ENCODE measurements at regions not wholly inside any gene's neighbourhood (a gene's known extent, or its start where the extent isn't known, plus 50 kb on each side); places are given as distances from the start of the nearest gene placed in this dataset.

DNA sequence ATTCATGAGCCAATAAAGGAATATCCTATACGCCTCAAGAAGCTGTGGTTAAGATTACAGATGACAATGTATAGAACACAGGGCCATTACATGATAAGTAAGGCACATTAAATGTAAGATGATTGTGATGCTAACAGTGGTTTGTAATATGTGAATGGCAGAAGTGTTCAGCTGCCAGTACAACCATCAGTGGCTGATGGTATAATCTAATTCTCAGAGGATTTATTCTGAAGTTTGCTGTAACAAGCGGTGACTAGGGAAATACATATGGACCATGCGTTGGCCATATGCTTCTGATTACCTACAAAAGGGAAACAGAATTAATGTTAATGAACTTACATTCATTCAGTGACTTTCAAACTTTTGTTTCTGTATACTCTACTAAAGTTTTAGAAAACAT is 750.8 kb upstream of the KLHL29 start:
- H3K4me3 ChIP-seq (ENCODE audit: low read length in 2 of 2): no peak overlapping the region
- H3K4me1 ChIP-seq (ENCODE audit: control insufficient read depth in 1 of 2, insufficient read depth in 2 of 2, low read length in 2 of 2): no peaks in the 10 kb centered on the region
- no peak overlapping the region for H3K27ac ChIP-seq (ENCODE audit: low read depth in 1 of 2, low read length in 2 of 2)
- intact Hi-C loops (cut with DNase I): no loop called here
- 73 to 74% methylated on average over 3 of the region's 3 CpGs for WGBS, 2 donors
- no peaks in the 10 kb centered on the region for H3K27me3 ChIP-seq (ENCODE audit: control insufficient read depth in 1 of 2, insufficient read depth in 2 of 2, low read length in 1 of 2)
- no peaks in the 10 kb centered on the region for H3K36me3 ChIP-seq (ENCODE audit: control insufficient read depth in 1 of 2, insufficient read depth in 2 of 2, low read length in 1 of 2)
- ATAC-seq (ENCODE audit: low FRiP score) (no peak), DNase-seq (no peak)
- no peaks in the 10 kb centered on the region for H3K9me3 ChIP-seq (ENCODE audit: control insufficient read depth, low read length)

DNA sequence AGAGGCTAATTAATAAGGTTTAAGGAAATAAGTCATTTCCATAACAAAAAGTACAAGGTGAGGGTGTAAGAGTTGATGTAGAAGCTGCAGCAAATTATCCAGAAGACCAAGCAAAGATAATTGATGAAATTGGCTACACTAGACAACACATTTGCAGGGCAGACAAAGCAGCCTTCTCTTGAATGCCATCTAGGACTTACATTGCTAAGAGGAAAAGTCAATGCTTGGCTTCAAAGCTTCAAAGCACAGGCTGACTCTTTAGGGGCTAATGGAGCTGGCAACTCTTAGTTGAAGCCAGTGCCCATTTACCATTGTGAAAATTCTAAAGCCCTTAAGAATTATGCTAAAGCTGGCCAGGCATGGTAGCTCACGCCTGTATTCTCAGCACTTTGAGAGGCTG is 728.6 kb upstream of the KLHL29 start:
- 70 to 75% methylated on average over 1 of the region's 1 CpG for WGBS, 2 donors
- ATAC-seq (ENCODE audit: low FRiP score): no peak

GRCh38 chr2:22673529-22673928 is 711.5 kb upstream of the KLHL29 start:
- 80 to 87% methylated on average over 6 of the region's 6 CpGs for WGBS, 2 donors
- Histone ChIP-seq H3K4me3 (ENCODE audit: low read length in 2 of 2) (no peak overlapping the region), H3K27ac (ENCODE audit: low read depth in 1 of 2, low read length in 2 of 2) (no peak overlapping the region), H3K27me3 (ENCODE audit: control insufficient read depth in 1 of 2, insufficient read depth in 2 of 2, low read length in 1 of 2) (no peaks in the 10 kb centered on the region), H3K36me3 (ENCODE audit: control insufficient read depth in 1 of 2, insufficient read depth in 2 of 2, low read length in 1 of 2) (no peaks in the 10 kb centered on the region), H3K9me3 (ENCODE audit: control insufficient read depth, low read length) (no peaks in the 10 kb centered on the region), H3K4me1 (ENCODE audit: control insufficient read depth in 1 of 2, insufficient read depth in 2 of 2, low read length in 2 of 2) (no peaks in the 10 kb centered on the region)
- intact Hi-C loops (cut with DNase I): no loop called here
- ATAC-seq (ENCODE audit: low FRiP score) (no peak), DNase-seq (no peak)

More for the DNA sequence above, 728.6 kb upstream of the KLHL29 start:
- H3K27ac ChIP-seq (ENCODE audit: low read depth in 1 of 2, low read length in 2 of 2): no peak overlapping the region
- H3K4me3 ChIP-seq (ENCODE audit: low read length in 2 of 2): no peak overlapping the region
- no peak for DNase-seq
- H3K27me3 ChIP-seq (ENCODE audit: control insufficient read depth in 1 of 2, insufficient read depth in 2 of 2, low read length in 1 of 2): no peaks in the 10 kb centered on the region
- no peaks in the 10 kb centered on the region for H3K36me3 ChIP-seq (ENCODE audit: control insufficient read depth in 1 of 2, insufficient read depth in 2 of 2, low read length in 1 of 2)
- H3K9me3 ChIP-seq (ENCODE audit: control insufficient read depth, low read length): peaks cover 1% of the 10 kb centered on the region
- intact Hi-C loops (cut with DNase I): no loop called here
- no peaks in the 10 kb centered on the region for H3K4me1 ChIP-seq (ENCODE audit: control insufficient read depth in 1 of 2, insufficient read depth in 2 of 2, low read length in 2 of 2)

- intact Hi-C loops (cut with DNase I): no loop called here
- no peaks in the 10 kb centered on the region for H3K9me3 ChIP-seq (ENCODE audit: control insufficient read depth, low read length)
- DNase-seq (no peak), ATAC-seq (ENCODE audit: low FRiP score) (no peak)
- H3K4me3 ChIP-seq (ENCODE audit: low read length in 2 of 2): no peak overlapping the region
- H3K36me3 ChIP-seq (ENCODE audit: control insufficient read depth in 1 of 2, insufficient read depth in 2 of 2, low read length in 1 of 2): no peaks in the 10 kb centered on the region
- H3K27me3 ChIP-seq (ENCODE audit: control insufficient read depth in 1 of 2, insufficient read depth in 2 of 2, low read length in 1 of 2): no peaks in the 10 kb centered on the region
- 31 to 33% methylated on average over 1 of the region's 1 CpG for WGBS, 2 donors
- H3K27ac ChIP-seq (ENCODE audit: low read depth in 1 of 2, low read length in 2 of 2): no peak overlapping the region
- no peaks in the 10 kb centered on the region for H3K4me1 ChIP-seq (ENCODE audit: control insufficient read depth in 1 of 2, insufficient read depth in 2 of 2, low read length in 2 of 2)
Observed at GRCh38 chr2:22683914-22684313, 701.1 kb upstream of the KLHL29 start.

DNA sequence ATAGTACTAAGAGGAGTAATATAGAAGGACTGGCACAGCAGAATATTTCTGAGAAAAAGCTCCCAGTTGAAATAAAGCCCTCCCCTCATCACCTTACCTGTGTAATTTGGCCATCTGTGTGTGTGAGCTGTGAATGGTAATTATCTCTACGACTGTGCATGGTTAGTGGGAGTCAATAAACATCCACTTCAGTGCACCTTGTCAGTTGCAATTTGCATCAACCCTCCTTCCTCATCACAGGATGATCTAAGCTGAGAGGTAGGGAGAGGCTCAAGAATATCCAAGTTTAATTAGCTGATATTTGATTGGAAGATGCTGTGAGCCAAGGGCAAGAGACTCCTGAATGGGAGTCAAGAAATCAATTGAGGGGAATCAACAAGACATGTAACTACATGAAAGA is 694.9 kb upstream of the KLHL29 start:
- intact Hi-C loops (cut with DNase I): no loop called here
- Histone ChIP-seq H3K9me3 (ENCODE audit: control insufficient read depth, low read length) (peaks cover 1% of the 10 kb centered on the region), H3K36me3 (ENCODE audit: control insufficient read depth in 1 of 2, insufficient read depth in 2 of 2, low read length in 1 of 2) (no peaks in the 10 kb centered on the region), H3K4me1 (ENCODE audit: control insufficient read depth in 1 of 2, insufficient read depth in 2 of 2, low read length in 2 of 2) (no peaks in the 10 kb centered on the region), H3K27ac (ENCODE audit: low read depth in 1 of 2, low read length in 2 of 2) (no peak overlapping the region), H3K27me3 (ENCODE audit: control insufficient read depth in 1 of 2, insufficient read depth in 2 of 2, low read length in 1 of 2) (no peaks in the 10 kb centered on the region), H3K4me3 (ENCODE audit: low read length in 2 of 2) (no peak overlapping the region)
- no peak for ATAC-seq (ENCODE audit: low FRiP score)
- no peak for DNase-seq
- 71 to 72% methylated on average over 1 of the region's 1 CpG for WGBS, 2 donors

DNA sequence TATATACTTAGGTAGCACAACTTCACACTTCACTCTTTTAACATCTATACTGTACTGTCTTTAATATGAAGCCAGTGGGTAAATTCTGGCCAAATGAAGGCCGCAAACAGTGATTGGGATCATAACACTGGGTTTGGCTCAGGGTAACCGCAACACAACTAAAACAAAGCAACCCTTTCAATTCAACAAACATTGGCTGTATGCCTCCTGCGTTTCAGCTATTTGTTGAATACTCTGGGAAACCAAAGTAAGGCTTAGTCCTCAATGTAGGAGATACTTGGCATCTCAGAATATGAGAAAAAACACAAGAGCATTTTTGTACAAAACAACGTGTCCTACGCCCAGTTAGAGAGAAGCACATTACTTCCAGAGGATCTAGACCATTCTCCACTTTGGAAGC is 693.3 kb upstream of the KLHL29 start:
- DNase-seq (no peak), ATAC-seq (ENCODE audit: low FRiP score) (no peak)
- Histone ChIP-seq H3K4me1 (ENCODE audit: control insufficient read depth in 1 of 2, insufficient read depth in 2 of 2, low read length in 2 of 2) (no peaks in the 10 kb centered on the region), H3K4me3 (ENCODE audit: low read length in 2 of 2) (no peak overlapping the region), H3K9me3 (ENCODE audit: control insufficient read depth, low read length) (peaks cover 1% of the 10 kb centered on the region), H3K27ac (ENCODE audit: low read depth in 1 of 2, low read length in 2 of 2) (no peak overlapping the region), H3K27me3 (ENCODE audit: control insufficient read depth in 1 of 2, insufficient read depth in 2 of 2, low read length in 1 of 2) (no peaks in the 10 kb centered on the region), H3K36me3 (ENCODE audit: control insufficient read depth in 1 of 2, insufficient read depth in 2 of 2, low read length in 1 of 2) (no peaks in the 10 kb centered on the region)
- 82 to 84% methylated on average over 5 of the region's 5 CpGs for WGBS, 2 donors
- intact Hi-C loops (cut with DNase I): no loop called here

- intact Hi-C loops (cut with DNase I): no loop called here
- Histone ChIP-seq H3K27ac (ENCODE audit: low read depth in 1 of 2, low read length in 2 of 2) (no peak overlapping the region), H3K27me3 (ENCODE audit: control insufficient read depth in 1 of 2, insufficient read depth in 2 of 2, low read length in 1 of 2) (no peaks in the 10 kb centered on the region), H3K4me1 (ENCODE audit: control insufficient read depth in 1 of 2, insufficient read depth in 2 of 2, low read length in 2 of 2) (no peaks in the 10 kb centered on the region), H3K9me3 (ENCODE audit: control insufficient read depth, low read length) (peaks cover 1% of the 10 kb centered on the region), H3K36me3 (ENCODE audit: control insufficient read depth in 1 of 2, insufficient read depth in 2 of 2, low read length in 1 of 2) (no peaks in the 10 kb centered on the region), H3K4me3 (ENCODE audit: low read length in 2 of 2) (no peak overlapping the region)
- ATAC-seq (ENCODE audit: low FRiP score) (no peak), DNase-seq (no peak)
- WGBS, 2 donors: 74 to 77% methylated on average over 2 of the region's 2 CpGs
Observed at GRCh38 chr2:22692746-22693145, 692.2 kb upstream of the KLHL29 start.

GRCh38 chr2:22694300-22694699 is 690.7 kb upstream of the KLHL29 start:
- Histone ChIP-seq H3K36me3 (ENCODE audit: control insufficient read depth in 1 of 2, insufficient read depth in 2 of 2, low read length in 1 of 2) (no peaks in the 10 kb centered on the region), H3K4me1 (ENCODE audit: control insufficient read depth in 1 of 2, insufficient read depth in 2 of 2, low read length in 2 of 2) (no peaks in the 10 kb centered on the region), H3K27me3 (ENCODE audit: control insufficient read depth in 1 of 2, insufficient read depth in 2 of 2, low read length in 1 of 2) (no peaks in the 10 kb centered on the region), H3K4me3 (ENCODE audit: low read length in 2 of 2) (no peak overlapping the region), H3K27ac (ENCODE audit: low read depth in 1 of 2, low read length in 2 of 2) (no peak overlapping the region), H3K9me3 (ENCODE audit: control insufficient read depth, low read length) (peaks cover 1% of the 10 kb centered on the region)
- DNase-seq (no peak), ATAC-seq (ENCODE audit: low FRiP score) (no peak)
- WGBS, 2 donors: 77 to 81% methylated on average over 2 of the region's 2 CpGs
- intact Hi-C loops (cut with DNase I): no loop called here

DNA sequence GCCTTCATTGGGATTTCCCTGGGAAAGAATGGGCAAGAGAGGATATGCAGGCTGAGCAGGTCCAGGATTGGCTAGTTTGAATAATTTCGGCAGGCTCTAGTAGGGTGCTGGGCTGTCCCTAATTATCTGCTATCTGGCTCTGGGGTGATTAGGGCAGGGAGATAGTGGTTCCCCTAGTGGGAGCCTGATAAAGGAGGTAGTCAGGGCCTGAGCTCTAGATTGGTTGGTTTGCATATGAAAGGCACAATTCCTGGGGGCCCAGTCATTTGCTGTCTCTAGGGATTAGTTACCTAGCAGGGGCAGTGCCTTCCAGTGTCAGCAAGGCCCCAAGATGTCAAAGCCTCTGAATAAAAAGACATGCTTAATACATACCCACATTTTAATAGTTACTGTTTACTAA is 690.1 kb upstream of the KLHL29 start:
- 47 to 56% methylated on average over 1 of the region's 1 CpG for WGBS, 2 donors

More for the DNA sequence above, 690.1 kb upstream of the KLHL29 start:
- Histone ChIP-seq H3K4me3 (ENCODE audit: low read length in 2 of 2) (no peak overlapping the region), H3K27me3 (ENCODE audit: control insufficient read depth in 1 of 2, insufficient read depth in 2 of 2, low read length in 1 of 2) (no peaks in the 10 kb centered on the region), H3K36me3 (ENCODE audit: control insufficient read depth in 1 of 2, insufficient read depth in 2 of 2, low read length in 1 of 2) (no peaks in the 10 kb centered on the region), H3K27ac (ENCODE audit: low read depth in 1 of 2, low read length in 2 of 2) (no peak overlapping the region), H3K9me3 (ENCODE audit: control insufficient read depth, low read length) (peaks cover 1% of the 10 kb centered on the region), H3K4me1 (ENCODE audit: control insufficient read depth in 1 of 2, insufficient read depth in 2 of 2, low read length in 2 of 2) (no peaks in the 10 kb centered on the region)
- ATAC-seq (ENCODE audit: low FRiP score) (no peak), DNase-seq (no peak)
- intact Hi-C loops (cut with DNase I): no loop called here

Data from aorta (tissue), 5 donors.